Stimulated activated CD4-positive, alpha-beta T cell treated with anti-CD3 and anti-CD28 coated beads, TNF-alpha, amount 100 ng/mL, for 1 hour (primary cell): ENCODE measurements at regions not wholly inside any gene's neighbourhood (a gene's known extent, or its start where the extent isn't known, plus 50 kb on each side); places are given as distances from the start of the nearest gene placed in this dataset.

Experiments
- DNase-seq, 3 donors: peaks; one replicate each; pipeline ENCODE4 v3.0.0-alpha.2; 2020; ENCODE audit warnings: low read depth in 3 of 3, low spot score in 1 of 3

GRCh38 chr1:38128511-38128910 lies 81.9 kb upstream of the POU3F1 start:
- DNase-seq = no peak

GRCh38 chr1:38127428-38127827 lies 80.8 kb upstream of the POU3F1 start:
- DNase-seq = no peak

DNA sequence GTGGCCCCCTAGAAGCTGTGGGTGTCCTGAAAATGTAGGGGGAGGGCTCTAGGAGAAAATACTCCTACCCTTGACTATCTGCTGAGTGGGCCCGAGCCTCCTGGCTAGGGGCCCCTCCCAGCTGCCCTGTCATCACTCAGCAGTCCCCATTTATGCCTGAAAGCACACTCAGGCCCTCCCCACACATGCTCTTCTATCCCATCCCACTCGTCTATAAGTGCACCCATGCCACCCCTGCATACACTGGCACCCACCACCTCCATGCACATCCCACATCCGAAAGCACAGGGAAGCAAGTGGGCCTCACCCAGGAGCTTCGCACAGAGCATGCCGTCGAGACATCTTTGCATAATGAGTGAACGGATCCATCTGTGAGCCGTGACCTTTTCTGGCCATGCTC lies 80.4 kb upstream of the POU3F1 start:
- DNase-seq = no peak

DNA sequence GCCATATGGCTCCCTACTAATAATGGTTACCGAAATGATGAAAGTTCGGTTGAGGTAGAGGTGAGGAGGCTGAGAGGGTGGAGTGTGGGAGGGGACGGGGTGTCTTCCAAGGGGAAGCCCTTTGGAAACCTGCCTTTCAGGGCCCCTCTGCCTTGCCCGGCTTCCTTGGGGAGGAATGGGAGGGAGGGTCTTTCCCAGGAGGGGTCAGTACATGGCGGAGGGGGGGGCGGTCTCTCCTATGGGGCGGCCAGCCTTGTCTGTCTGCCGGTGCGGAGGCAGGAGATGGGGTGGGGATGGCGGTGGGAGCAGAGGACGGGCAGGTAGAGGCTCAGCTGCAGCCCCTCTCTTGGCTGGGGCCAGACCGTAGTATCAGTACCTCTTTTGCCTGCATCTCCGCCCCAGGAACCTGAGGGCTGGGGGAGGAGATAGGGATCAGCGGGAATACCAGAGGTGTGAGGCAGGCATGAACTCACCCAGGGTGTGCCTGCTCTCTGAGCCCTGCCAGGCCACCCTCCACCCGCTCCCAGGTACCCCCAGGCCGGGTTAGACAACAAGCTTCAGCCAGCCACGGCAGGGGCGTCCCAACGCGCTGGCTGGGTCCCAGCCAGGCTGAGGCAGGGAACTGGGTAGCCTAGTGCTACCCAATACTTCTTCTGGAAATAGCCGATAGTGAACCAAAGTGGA lies 79.4 kb upstream of the POU3F1 start:
- no peak for DNase-seq

DNA sequence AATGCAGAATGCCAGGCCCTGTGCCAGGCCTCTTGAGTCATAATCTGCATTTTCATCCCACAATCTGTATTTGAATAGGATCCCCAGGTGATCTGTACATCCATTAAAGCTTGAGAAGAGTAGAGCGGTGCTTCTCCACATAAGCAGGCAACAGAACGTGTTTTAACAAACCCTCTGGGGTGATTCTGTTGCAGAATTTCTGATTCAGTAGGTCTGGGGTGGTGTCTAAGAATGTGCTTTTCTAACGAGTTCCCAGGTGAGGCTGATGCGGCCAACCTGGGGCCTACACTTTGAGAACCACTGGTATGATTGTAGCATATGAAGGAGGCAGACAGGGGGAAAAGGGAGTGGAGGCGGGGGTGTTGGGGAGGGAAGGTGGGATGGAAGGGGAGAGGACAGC lies 78.4 kb upstream of the POU3F1 start:
- DNase-seq = no peak

GRCh38 chr1:38123356-38124135 lies 77.0 kb upstream of the POU3F1 start:
- no peak for DNase-seq

GRCh38 chr1:38121231-38121680 lies 74.7 kb upstream of the POU3F1 start:
- DNase-seq = no peak

DNA sequence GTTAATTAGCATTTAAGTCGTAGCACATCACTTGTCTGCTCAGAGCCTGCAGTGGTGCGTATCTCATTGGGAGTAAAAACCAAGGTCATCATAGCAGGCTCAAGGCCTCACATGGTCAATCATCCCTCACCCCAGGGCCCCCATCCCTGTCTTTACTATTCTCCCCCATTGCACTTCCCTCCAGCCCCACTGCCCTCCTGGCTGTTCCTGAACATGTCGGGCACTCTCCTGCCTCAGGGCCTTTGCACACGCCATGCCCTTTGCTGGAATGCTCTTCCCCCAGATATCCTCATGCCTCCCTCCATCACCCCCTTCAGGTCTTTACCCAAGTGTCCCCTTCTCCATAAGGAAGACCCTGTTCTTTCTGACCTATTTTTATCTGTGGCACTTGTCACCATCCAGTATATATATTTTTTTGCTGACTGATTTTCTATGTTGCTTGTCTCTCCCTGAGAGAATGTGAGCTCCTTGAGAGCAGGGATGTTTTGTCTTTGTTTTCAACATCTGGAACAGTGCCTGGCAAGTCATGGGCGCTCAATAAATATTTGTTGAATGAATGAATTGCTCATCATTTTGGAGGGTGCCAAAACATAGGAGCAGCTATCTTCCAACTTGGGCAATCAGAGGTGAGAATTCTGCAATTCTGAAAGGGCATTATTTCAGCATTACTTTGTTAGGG lies 74.1 kb upstream of the POU3F1 start:
- no peak for DNase-seq

- no peak for DNase-seq
Measured at GRCh38 chr1:38118976-38119375, 72.4 kb upstream of the POU3F1 start.

DNA sequence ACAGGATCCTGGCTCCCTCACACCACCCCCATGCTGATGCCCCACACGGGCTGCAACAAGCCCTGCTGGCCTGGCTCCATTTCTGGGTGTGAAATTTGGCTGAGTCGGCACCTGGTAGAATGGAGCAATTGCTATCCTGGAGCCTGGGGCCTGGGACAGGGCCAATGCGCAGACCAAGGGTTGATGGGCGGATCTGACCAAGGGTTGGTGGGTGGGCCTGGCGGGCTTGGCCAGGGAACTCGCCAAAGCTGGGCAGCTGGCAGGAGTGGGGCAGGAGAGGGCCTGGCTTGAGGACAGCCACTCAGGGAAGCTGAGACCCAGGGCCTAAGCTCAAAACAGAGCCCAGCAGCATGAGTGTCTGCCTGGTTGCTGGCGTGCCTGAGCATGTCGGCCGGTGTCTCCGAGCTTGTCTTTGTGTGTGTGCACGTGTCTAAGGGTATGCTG lies 70.9 kb upstream of the POU3F1 start:
- no peak for DNase-seq

DNA sequence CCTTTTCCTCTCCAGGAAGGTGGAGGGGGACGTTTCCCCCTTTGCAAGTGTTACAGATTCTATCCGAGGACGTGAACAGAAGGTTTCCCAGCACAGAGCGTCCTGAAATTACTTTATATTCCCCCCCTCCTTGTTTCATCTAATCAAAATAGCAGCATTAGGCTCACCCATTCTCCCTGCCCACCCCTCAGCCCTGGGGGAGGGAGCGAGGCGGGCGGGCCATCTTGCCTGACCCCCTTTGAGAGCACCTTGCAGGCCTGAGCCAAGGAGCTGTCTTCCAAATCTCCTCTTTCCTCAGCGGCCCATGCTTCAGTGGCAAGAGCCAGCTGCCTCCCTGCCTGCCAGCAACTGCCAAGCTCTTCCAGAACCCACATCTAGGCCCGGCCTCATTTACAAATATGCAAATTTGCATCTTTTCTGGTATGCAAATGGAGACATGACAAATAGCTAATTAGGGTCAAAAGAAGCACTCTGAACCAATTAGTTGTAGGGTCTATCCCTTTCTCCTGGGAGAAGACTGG lies 69.1 kb upstream of the POU3F1 start:
- DNase-seq = no peak

- DNase-seq = no peak
Measured at GRCh38 chr1:38115226-38115625, 68.6 kb upstream of the POU3F1 start.

- DNase-seq = no peak
Measured at GRCh38 chr1:38114241-38115026, 67.8 kb upstream of the POU3F1 start.

DNA sequence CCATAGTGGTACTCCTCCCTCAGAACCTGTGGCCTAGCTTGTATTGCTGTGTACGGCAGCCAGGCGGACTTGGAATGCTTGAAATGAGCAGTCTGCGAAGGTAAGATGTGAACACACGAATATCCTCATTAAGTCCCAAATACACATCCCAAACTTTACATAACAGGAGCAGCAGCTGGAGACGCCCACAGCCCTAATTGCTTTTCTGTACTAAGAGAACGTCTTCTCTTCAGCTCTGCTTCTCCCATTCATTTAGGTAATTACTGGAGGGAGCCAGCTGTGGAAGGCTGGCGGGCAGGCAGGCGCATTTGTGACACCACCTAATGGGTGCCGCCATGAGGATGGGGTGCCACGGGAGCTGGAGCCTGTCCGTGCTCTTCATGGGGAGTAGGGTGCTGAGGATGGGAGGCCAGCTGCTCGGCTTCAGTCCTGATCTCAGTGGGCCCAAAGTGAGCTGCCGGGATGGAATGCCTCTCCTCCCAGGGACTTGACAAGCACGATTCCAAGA lies 66.6 kb upstream of the POU3F1 start:
- DNase-seq = no peak

DNA sequence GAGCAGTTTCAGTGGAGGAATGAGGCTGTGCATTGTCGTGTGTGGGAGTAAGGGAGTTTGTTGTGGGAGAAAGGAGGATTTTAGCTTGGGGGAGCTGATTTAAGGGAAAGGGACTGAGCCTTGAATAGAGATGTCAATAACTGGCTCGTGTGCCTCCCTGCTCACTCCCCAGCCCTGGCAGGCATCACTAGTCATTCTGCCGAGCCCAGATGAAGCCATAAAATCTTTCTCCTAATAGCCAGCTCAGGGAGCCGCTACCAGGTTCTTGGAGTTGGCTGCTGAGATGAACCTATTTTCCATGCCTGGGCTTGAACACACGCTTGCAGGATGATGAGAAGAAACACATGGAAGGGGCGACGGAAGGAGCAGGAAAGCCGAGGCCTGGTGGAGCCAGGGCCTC lies 65.0 kb upstream of the POU3F1 start:
- no peak for DNase-seq

- no peak for DNase-seq
Measured at GRCh38 chr1:38105267-38105666, 58.7 kb upstream of the POU3F1 start.

DNA sequence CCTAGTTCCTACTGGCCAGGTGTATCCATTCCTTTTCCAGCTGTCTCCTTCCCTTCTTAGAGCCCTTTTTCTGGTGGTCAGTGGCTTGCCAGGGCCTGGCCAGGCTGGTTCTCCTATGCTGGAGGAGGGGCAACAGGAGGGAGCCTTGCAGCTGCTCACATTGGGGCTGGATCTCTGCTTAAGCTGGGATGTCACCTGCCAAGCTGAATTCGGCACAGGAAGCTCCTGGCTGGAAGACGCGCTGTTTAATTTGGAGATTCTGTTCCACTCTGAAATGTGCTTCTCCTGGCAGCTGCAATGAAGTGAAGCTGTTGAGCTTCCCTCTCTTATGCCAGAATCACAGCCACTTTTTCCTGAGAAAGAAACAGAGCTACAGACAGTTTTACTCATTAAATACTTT lies 56.0 kb upstream of the POU3F1 start:
- DNase-seq = no peak

GRCh38 chr1:38101037-38101785 lies 54.6 kb upstream of the POU3F1 start:
- DNase-seq = no peak

- DNase-seq = no peak
Measured at GRCh38 chr1:38098101-38098847, 51.7 kb upstream of the POU3F1 start.
